ENCODE measurements at regions not wholly inside any gene's neighbourhood (a gene's known extent, or its start where the extent isn't known, plus 50 kb on each side); places are given as distances from the start of the nearest gene placed in this dataset.

DNA sequence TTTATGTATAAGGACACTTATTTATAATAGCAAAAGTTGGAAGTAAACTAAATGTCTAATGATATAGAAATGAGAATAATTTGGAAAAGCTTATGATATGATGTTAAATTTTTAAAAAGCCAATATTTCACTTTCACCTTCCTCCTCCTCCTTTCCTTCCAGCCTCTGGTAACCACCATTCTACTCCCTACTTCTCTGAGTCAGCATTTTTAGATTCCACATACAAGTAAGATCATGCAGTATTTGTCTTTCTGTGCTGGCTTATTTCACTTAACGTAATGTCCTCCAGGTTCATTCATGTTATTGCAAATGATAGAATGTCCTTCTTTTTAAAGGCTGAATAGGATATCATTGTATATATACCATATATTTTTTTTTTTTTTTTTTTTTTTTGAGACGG is 180.2 kb downstream of the RNF144B start:
- Histone ChIP-seq H4K20me1 (ENCODE audit: insufficient read depth, low read length) (no peaks in the 10 kb centered on the region), H2BK5ac (ENCODE audit: low read depth, low read length, poor library complexity, severe bottlenecking) (no peak overlapping the region), H3K56ac (ENCODE audit: extremely low read depth, insufficient read depth, low read length) (no peak overlapping the region), H3K79me1 (ENCODE audit: low read depth in 1 of 2, low read length in 2 of 2) (no peaks in the 10 kb centered on the region), H3K9me3 (ENCODE audit: control insufficient read depth, insufficient read depth, low read length) (no peaks in the 10 kb centered on the region), H3K4me1 (ENCODE audit: control insufficient read depth, insufficient read depth, low read length) (no peaks in the 10 kb centered on the region), H3K18ac (ENCODE audit: low read depth, low read length) (no peak overlapping the region), H3K4me3 (ENCODE audit: insufficient read depth, low read depth, low read length) (no peak overlapping the region), H2BK120ac (ENCODE audit: low read depth, low read length) (no peak overlapping the region), H2AK9ac (replicated peaks; ENCODE audit: low read depth, low read length, poor library complexity) (no peak overlapping the region), H3K27me3 (ENCODE audit: control insufficient read depth, insufficient read depth, low read length) (no peaks in the 10 kb centered on the region), H3K14ac (replicated peaks; ENCODE audit: low read depth, low read length) (no peak overlapping the region), H2BK15ac (ENCODE audit: low read depth, low read length) (no peak overlapping the region), H3K9ac (ENCODE audit: low read depth, low read length) (no peak overlapping the region), H3K27ac (ENCODE audit: insufficient read depth, low read length) (no peak overlapping the region), H4K8ac (ENCODE audit: low read depth in 2 of 2, low read length in 2 of 2) (no peak overlapping the region), H4K5ac (ENCODE audit: low read depth, low read length) (no peak overlapping the region), H3K4me2 (ENCODE audit: low read depth, low read length) (no peak overlapping the region), H3K4ac (ENCODE audit: low read depth, low read length) (no peak overlapping the region), H2AFZ (replicated peaks; ENCODE audit: low read length, poor library complexity) (no peak overlapping the region), H3K23ac (ENCODE audit: low read depth, low read length) (no peak overlapping the region), H2BK20ac (ENCODE audit: low read depth, low read length) (no peak overlapping the region), H4K91ac (ENCODE audit: insufficient read depth, low read depth, low read length) (no peak overlapping the region), H2AK5ac (ENCODE audit: low read depth, low read length) (no peak overlapping the region), H3K36me3 (ENCODE audit: control insufficient read depth, insufficient read depth, low read length) (no peaks in the 10 kb centered on the region), H3K9me1 (ENCODE audit: insufficient read depth, low read length) (no peaks in the 10 kb centered on the region)
- BruUV-seq (replicated peaks), result no TSS peak
- dilution Hi-C loops (cut with HindIII; ENCODE audit: low sequenced_read_pairs, unreplicated experiment) (no loop called here), in situ Hi-C loops (cut with MboI; ENCODE audit: low sequenced_read_pairs) (no loop called here), intact Hi-C loops (cut with micrococcal nuclease) (no loop called here)
- no peak for ATAC-seq (ENCODE audit: low read depth)
- ChIA-PET CTCF (no interaction called here), POLR2A (ENCODE audit: unreplicated experiment) (no interaction called here)
- no peak for DNase-seq
- TF ChIP-seq, protein P1, sequence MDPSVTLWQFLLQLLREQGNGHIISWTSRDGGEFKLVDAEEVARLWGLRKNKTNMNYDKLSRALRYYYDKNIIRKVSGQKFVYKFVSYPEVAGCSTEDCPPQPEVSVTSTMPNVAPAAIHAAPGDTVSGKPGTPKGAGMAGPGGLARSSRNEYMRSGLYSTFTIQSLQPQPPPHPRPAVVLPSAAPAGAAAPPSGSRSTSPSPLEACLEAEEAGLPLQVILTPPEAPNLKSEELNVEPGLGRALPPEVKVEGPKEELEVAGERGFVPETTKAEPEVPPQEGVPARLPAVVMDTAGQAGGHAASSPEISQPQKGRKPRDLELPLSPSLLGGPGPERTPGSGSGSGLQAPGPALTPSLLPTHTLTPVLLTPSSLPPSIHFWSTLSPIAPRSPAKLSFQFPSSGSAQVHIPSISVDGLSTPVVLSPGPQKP (IDR thresholded peaks at IDR 0.05; ENCODE audit: borderline replicate concordance, low read depth, low read length), result no peak
- TF ChIP-seq MAFK (IDR thresholded peaks at IDR 0.05; ENCODE audit: low read depth, low read length), result peak; percentile 93
- no CpG with 5 or more reads among the region's 2 CpGs for WGBS, 2 experiments (ENCODE audit: extremely low coverage in 2 of 2, insufficient read length in 1 of 2)

All from IMR-90 (cell line).